H1 (cell line): ENCODE measurements at regions not wholly inside any gene's neighbourhood (a gene's known extent, or its start where the extent isn't known, plus 50 kb on each side); places are given as distances from the start of the nearest gene placed in this dataset.
A peak's percentile ranks its signal among the peaks of the same experiment; 100 is the strongest.

Source experiments
- CTCF ChIA-PET: fragments of 300-600 bp; sonication (Branson Sonifier 250); formaldehyde crosslinking; loops from one replicate; lab custom pipeline; 2021; ENCODE audit not compliant: partially characterized antibody; lab: Charles Lee
- POLR2A ChIA-PET: fragments of 300-600 bp; sonication (Branson Sonifier 250); formaldehyde crosslinking; loops from one replicate; lab custom pipeline; 2021; ENCODE audit warnings: inconsistent platforms; ENCODE audit not compliant: partially characterized antibody; lab: Charles Lee
- DNase-seq, 2 experiments: peaks; one replicate each; pipeline versions ENCODE4 v3.0.0 to v3.0.0-alpha.2; 2010 to 2022; ENCODE audit warnings: low spot score in 2 of 2, low read depth in 1 of 2, mixed read lengths in 1 of 2
- FAIRE-seq: peaks from 2 replicates; lab custom pipeline; 2011; peaks lifted over from hg19 to GRCh38; lab: Jason Lieb, UNC
- H2AFZ ChIP-seq: 2 replicates; pipeline ENCODE4 v1.8.1; 2012; ENCODE audit warnings: low read length, inconsistent platforms
- H2AK5ac ChIP-seq: 2 replicates; pipeline ENCODE4 v1.6.1; 2013; ENCODE audit warnings: low read depth, low read length
- H2BK120ac ChIP-seq: replicated peaks from 2 replicates; pipeline ENCODE3; 2013; ENCODE audit warnings: low read depth, low read length, inconsistent platforms
- H2BK12ac ChIP-seq: 2 replicates; pipeline ENCODE4 v1.6.1; 2013; ENCODE audit warnings: low read depth, low read length
- H2BK15ac ChIP-seq: 2 replicates; pipeline ENCODE4 v1.6.1; 2013; ENCODE audit warnings: low read length
- H2BK20ac ChIP-seq: 2 replicates; pipeline ENCODE4 v1.6.1; 2013; ENCODE audit warnings: low read length
- H2BK5ac ChIP-seq: 2 replicates; pipeline ENCODE4 v1.6.1; 2013; ENCODE audit warnings: low read depth, low read length
- H3K14ac ChIP-seq: 2 replicates; pipeline ENCODE4 v1.6.1; 2013; ENCODE audit warnings: inconsistent platforms; ENCODE audit not compliant: insufficient read length
- H3K18ac ChIP-seq: 2 replicates; pipeline ENCODE4 v1.6.1; 2013; ENCODE audit warnings: low read length; ENCODE audit errors: extremely low read depth
- H3K23ac ChIP-seq: 2 replicates; pipeline ENCODE4 v1.6.1; 2013; ENCODE audit warnings: inconsistent platforms; ENCODE audit not compliant: insufficient read length
- H3K23me2 ChIP-seq: 2 replicates; pipeline ENCODE4 v1.6.1; 2013; ENCODE audit warnings: low read depth, low read length
- H3K27ac ChIP-seq: 2 replicates; pipeline ENCODE4 v1.6.1; 2011; ENCODE audit warnings: low read depth, low read length, inconsistent platforms
- H3K27me3 ChIP-seq, 4 experiments: replicated peaks in 1 of 4; 1 replicate in 1 of 4; 2 replicates in 3 of 4; pipeline versions ENCODE4 v1.6.1 to v1.8.1; 2011 to 2013; ENCODE audit warnings: low read length in 3 of 4, mild to moderate bottlenecking in 3 of 4, inconsistent platforms in 2 of 4, mixed read lengths in 2 of 4, moderate library complexity in 1 of 4; ENCODE audit not compliant: control insufficient read depth in 3 of 4, insufficient read depth in 3 of 4; ENCODE audit errors: extremely low read depth in 1 of 4
- H3K36me3 ChIP-seq, 4 experiments: 2 replicates each; pipeline versions ENCODE4 v1.6.1 to v1.8.1; 2011 to 2013; ENCODE audit warnings: mild to moderate bottlenecking in 4 of 4, low read length in 3 of 4, moderate library complexity in 2 of 4, control low read depth in 1 of 4, inconsistent platforms in 1 of 4; ENCODE audit not compliant: insufficient read depth in 4 of 4, control insufficient read depth in 2 of 4
- H3K4ac ChIP-seq: replicated peaks from 2 replicates; pipeline ENCODE3; 2013; ENCODE audit warnings: low read length, low read depth, mixed read lengths, inconsistent platforms; ENCODE audit not compliant: insufficient read length
- H3K4me1 ChIP-seq, 4 experiments: replicated peaks in 1 of 4; 1 replicate in 1 of 4; 2 replicates in 3 of 4; pipeline versions ENCODE4 v1.6.1 to v1.8.1; 2011 to 2013; ENCODE audit warnings: low read length in 3 of 4, inconsistent platforms in 2 of 4, mixed read lengths in 1 of 4; ENCODE audit not compliant: insufficient read depth in 4 of 4, control insufficient read depth in 3 of 4
- H3K4me2 ChIP-seq, 2 experiments: 2 replicates each; pipeline versions ENCODE4 v1.6.1 to v1.8.1; 2011 to 2013; ENCODE audit warnings: low read depth in 2 of 2, low read length in 2 of 2, control low read depth in 1 of 2, inconsistent platforms in 1 of 2, mild to moderate bottlenecking in 1 of 2; ENCODE audit not compliant: insufficient read depth in 1 of 2
- H3K4me3 ChIP-seq, 4 experiments: fragments of 200-600, 300-600 bp in 1 of 4; sonication (generic), shearing (Covaris generic), sonication (Bioruptor Twin) in 1 of 4; 2 replicates each; pipeline versions ENCODE4 v1.5.1 to v1.8.1; 2011 to 2016; ENCODE audit warnings: low read length in 4 of 4, low read depth in 3 of 4, control low read depth in 2 of 4, inconsistent platforms in 2 of 4, mild to moderate bottlenecking in 2 of 4, mixed read lengths in 1 of 4, moderate library complexity in 1 of 4; ENCODE audit not compliant: insufficient read depth in 2 of 4; ENCODE audit errors: extremely low read depth in 1 of 4
- H3K56ac ChIP-seq: replicated peaks from 2 replicates; pipeline ENCODE3; 2013; ENCODE audit warnings: low read depth, mild to moderate bottlenecking, mixed read lengths, low read length, inconsistent platforms; ENCODE audit not compliant: insufficient read length
- H3K79me1 ChIP-seq: 2 replicates; pipeline ENCODE4 v1.6.1; 2013; ENCODE audit warnings: low read depth, low read length, control low read depth
- H3K79me2 ChIP-seq, 2 experiments: 2 replicates each; pipeline versions ENCODE4 v1.6.1 to v1.8.1; 2012 to 2013; ENCODE audit warnings: low read length in 2 of 2, mild to moderate bottlenecking in 2 of 2, inconsistent platforms in 1 of 2; ENCODE audit not compliant: insufficient read depth in 2 of 2, control insufficient read depth in 1 of 2
- H3K9ac ChIP-seq, 4 experiments: replicated peaks in 1 of 4; 1 replicate in 1 of 4; 2 replicates in 3 of 4; pipeline versions ENCODE4 v1.6.1 to v1.8.1; 2011 to 2013; ENCODE audit warnings: low read depth in 3 of 4, low read length in 3 of 4, control low read depth in 2 of 4, mild to moderate bottlenecking in 2 of 4, moderate library complexity in 2 of 4, inconsistent platforms in 1 of 4; ENCODE audit errors: extremely low read depth in 1 of 4
- H3K9me3 ChIP-seq, 2 experiments: 2 replicates each; pipeline versions ENCODE4 v1.6.1 to v1.8.1; 2012 to 2013; ENCODE audit warnings: mild to moderate bottlenecking in 2 of 2, moderate library complexity in 2 of 2, control low read depth in 1 of 2, inconsistent platforms in 1 of 2, low read depth in 1 of 2, low read length in 1 of 2, mixed read lengths in 1 of 2; ENCODE audit not compliant: insufficient read depth in 2 of 2
- H4K20me1 ChIP-seq, 2 experiments: replicated peaks in 1 of 2; 2 replicates each; pipeline versions ENCODE3 to v1.8.1; 2011 to 2013; ENCODE audit warnings: inconsistent platforms in 2 of 2, low read length in 2 of 2, mild to moderate bottlenecking in 1 of 2; ENCODE audit not compliant: insufficient read depth in 2 of 2, control insufficient read depth in 1 of 2
- H4K5ac ChIP-seq: 2 replicates; pipeline ENCODE4 v1.6.1; 2013; ENCODE audit warnings: low read length, low read depth, mixed read lengths, inconsistent platforms; ENCODE audit not compliant: insufficient read length
- H4K8ac ChIP-seq: 2 replicates; pipeline ENCODE4 v1.8.0; 2013; ENCODE audit warnings: mild to moderate bottlenecking, moderate library complexity, low read length, inconsistent platforms; ENCODE audit not compliant: insufficient read depth; ENCODE audit errors: extremely low read depth
- H4K91ac ChIP-seq: replicated peaks from 2 replicates; pipeline ENCODE3; 2013; ENCODE audit warnings: low read length, mixed read lengths, inconsistent platforms; ENCODE audit not compliant: insufficient read length
- FOSL1 ChIP-seq: IDR thresholded peaks from 2 replicates; pipeline ENCODE4 v1.6.1; 2011; ENCODE audit warnings: mild to moderate bottlenecking, low read depth, low read length, moderate library complexity; ENCODE audit not compliant: insufficient read depth
- GABPA ChIP-seq: IDR thresholded peaks from 2 replicates; pipeline ENCODE4 v1.6.1; 2011; ENCODE audit warnings: mild to moderate bottlenecking, low read length, moderate library complexity, borderline replicate concordance; ENCODE audit not compliant: insufficient read depth
- HDAC6 ChIP-seq: IDR thresholded peaks from one replicate; pipeline ENCODE4 v1.7.1; 2012; ENCODE audit warnings: low read depth, mild to moderate bottlenecking, inconsistent platforms, low read length, moderate library complexity
- POLR2A ChIP-seq, 2 experiments: IDR thresholded peaks; 1 replicate in 1 of 2; 2 replicates in 1 of 2; pipeline ENCODE4 v1.6.1; 2011; ENCODE audit warnings: low read depth in 2 of 2, low read length in 2 of 2, mild to moderate bottlenecking in 2 of 2; ENCODE audit errors: control extremely low read depth in 1 of 2
- POLR2AphosphoS5 ChIP-seq: IDR thresholded peaks from 2 replicates; pipeline ENCODE4 v1.6.1; 2011; ENCODE audit warnings: low read depth, low read length
- TBP ChIP-seq: IDR thresholded peaks from 2 replicates; pipeline ENCODE4 v1.6.1; 2011; ENCODE audit warnings: low read depth, low read length, improper control_type of control experiment
- USF2 ChIP-seq: IDR thresholded peaks from 2 replicates; pipeline ENCODE4 v1.6.1; 2011; ENCODE audit warnings: low read length, improper control_type of control experiment
- WGBS, 2 experiments: shearing (Covaris generic) in 1 of 2; methylation state at CpG; one replicate each; pipeline versions ENCODE4 v1.1.6 to v1.1.7; 2013 to 2015; ENCODE audit warnings: low lambda C conversion rate in 2 of 2, mixed read lengths in 2 of 2, inconsistent platforms in 1 of 2, low coverage in 1 of 2, missing lambda C conversion rate in 1 of 2; ENCODE audit not compliant: insufficient replicate concordance in 2 of 2, insufficient coverage in 1 of 2, insufficient read length in 1 of 2; ENCODE audit errors: extremely low coverage in 1 of 2, missing lambda C conversion rate in 1 of 2; 5-methylcytosine and 5-hydroxymethylcytosine counted together
- TF ChIP-seq, protein P1 (sequence below), 3 experiments: IDR thresholded peaks; 1 replicate in 2 of 3; 2 replicates in 1 of 3; pipeline versions ENCODE4 v1.5.1 to v1.6.1; 2011; ENCODE audit warnings: low read length in 3 of 3, mild to moderate bottlenecking in 3 of 3, inconsistent platforms in 2 of 3, low read depth in 1 of 3, moderate library complexity in 1 of 3; ENCODE audit not compliant: insufficient read depth in 1 of 3; ENCODE audit errors: control extremely low read depth in 1 of 3

GRCh38 chr6:106745824-106746582, 116.6 kb downstream of the QRSL1 start:
- Histone ChIP-seq H3K9me3 (peaks cover 13 to 17% of the 10 kb centered on the region in 2 experiments), H3K36me3 (no peaks in the 10 kb centered on the region; a peak in 1 of 8 replicates), H3K4me1 (peaks cover 8 to 22% (median 16%) of the 10 kb centered on the region in 4 experiments), H2AFZ (no peak overlapping the region), H3K4me2 (no peak overlapping the region), H4K8ac (no peak overlapping the region), H3K27ac (no peak overlapping the region), H3K14ac (no peak overlapping the region), H3K79me1 (no peaks in the 10 kb centered on the region), H2BK15ac (no peak overlapping the region), H3K79me2 (no peaks in the 10 kb centered on the region), H3K18ac (no peak overlapping the region), H2BK12ac (no peak overlapping the region), H3K56ac (no peak overlapping the region), H4K91ac (no peak overlapping the region), H2BK5ac (no peak overlapping the region), H2BK120ac (peak overlapping the region; percentile 16), H3K23ac (no peak overlapping the region), H2AK5ac (no peak overlapping the region), H3K4me3 (no peak overlapping the region), H3K4ac (no peak overlapping the region), H4K5ac (no peak overlapping the region), H4K20me1 (no peaks in the 10 kb centered on the region), H2BK20ac (no peak overlapping the region), H3K23me2 (no peaks in the 10 kb centered on the region), H3K9ac (no peak overlapping the region), H3K27me3 (no peaks in the 10 kb centered on the region)
- no peak for TF ChIP-seq POLR2AphosphoS5
- no peak for TF ChIP-seq GABPA
- no peak for TF ChIP-seq TBP
- no peak for TF ChIP-seq FOSL1
- TF ChIP-seq, protein P1, sequence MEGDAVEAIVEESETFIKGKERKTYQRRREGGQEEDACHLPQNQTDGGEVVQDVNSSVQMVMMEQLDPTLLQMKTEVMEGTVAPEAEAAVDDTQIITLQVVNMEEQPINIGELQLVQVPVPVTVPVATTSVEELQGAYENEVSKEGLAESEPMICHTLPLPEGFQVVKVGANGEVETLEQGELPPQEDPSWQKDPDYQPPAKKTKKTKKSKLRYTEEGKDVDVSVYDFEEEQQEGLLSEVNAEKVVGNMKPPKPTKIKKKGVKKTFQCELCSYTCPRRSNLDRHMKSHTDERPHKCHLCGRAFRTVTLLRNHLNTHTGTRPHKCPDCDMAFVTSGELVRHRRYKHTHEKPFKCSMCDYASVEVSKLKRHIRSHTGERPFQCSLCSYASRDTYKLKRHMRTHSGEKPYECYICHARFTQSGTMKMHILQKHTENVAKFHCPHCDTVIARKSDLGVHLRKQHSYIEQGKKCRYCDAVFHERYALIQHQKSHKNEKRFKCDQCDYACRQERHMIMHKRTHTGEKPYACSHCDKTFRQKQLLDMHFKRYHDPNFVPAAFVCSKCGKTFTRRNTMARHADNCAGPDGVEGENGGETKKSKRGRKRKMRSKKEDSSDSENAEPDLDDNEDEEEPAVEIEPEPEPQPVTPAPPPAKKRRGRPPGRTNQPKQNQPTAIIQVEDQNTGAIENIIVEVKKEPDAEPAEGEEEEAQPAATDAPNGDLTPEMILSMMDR (IDR thresholded peaks at IDR 0.05; ENCODE audit: control extremely low read depth in 1 of 3, insufficient read depth in 1 of 3, low read depth in 1 of 3, low read length in 3 of 3): no peak
- TF ChIP-seq HDAC6: no peak
- TF ChIP-seq USF2: no peak
- no peak for TF ChIP-seq POLR2A (IDR thresholded peaks at IDR 0.05; ENCODE audit: control extremely low read depth in 1 of 2, low read depth in 2 of 2, low read length in 2 of 2)
- DNase-seq: no peak
- POLR2A ChIA-PET: interaction anchor here (1.0 kb wide), 1 partner anchor 228 kb away, joined by 3 read pairs; the partner anchor contains the start of gene CD24
- no peak for FAIRE-seq
- WGBS, 2 experiments: 88% methylated on average over 5 of the region's 5 CpGs; no CpG with 5 or more reads in 1 of the 2 experiments
- CTCF ChIA-PET: interaction anchor here (0.7 to 2.4 kb wide), 5 partner anchors 10 to 139 kb away, joined by 3 to 6 read pairs (median 4); no protein-coding TSS in a partner anchor
